B cell (primary cell): ENCODE measurements at regions not wholly inside any gene's neighbourhood (a gene's known extent, or its start where the extent isn't known, plus 50 kb on each side); places are given as distances from the start of the nearest gene placed in this dataset.

Experiments used
- ATAC-seq: fragments of 200-7000 bp; cut with Tn5 transposase; one replicate; pipeline ENCODE4 v1.10.0; 2021; ENCODE audit warnings: low read depth, mild to moderate bottlenecking, moderate number of reproducible peaks, moderate library complexity
- CTCF ChIA-PET: fragments of 350-600 bp; sonication (Branson Sonifier 250); formaldehyde crosslinking; loops from one replicate; lab custom pipeline; 2021; ENCODE audit warnings: antibody characterized with exemption, inconsistent platforms; lab: Charles Lee
- POLR2A ChIA-PET: fragments of 350-600 bp; sonication (Branson Sonifier 250); formaldehyde crosslinking; loops from one replicate; lab custom pipeline; 2021; ENCODE audit warnings: antibody characterized with exemption; lab: Charles Lee
- DNase-seq: peaks from one replicate; pipeline ENCODE4 v3.0.0; 2013
- H2AFZ ChIP-seq: 2 replicates; pipeline ENCODE4 v1.6.1; 2012; ENCODE audit warnings: mild to moderate bottlenecking, low read depth, low read length; ENCODE audit not compliant: insufficient read depth, poor library complexity, severe bottlenecking
- H3K27ac ChIP-seq, 2 donors: 1 replicate in 1 of 2; 2 replicates in 1 of 2; pipeline ENCODE4 v1.5.1; 2012 to 2013; ENCODE audit warnings: low read length in 2 of 2, mild to moderate bottlenecking in 2 of 2, moderate library complexity in 1 of 2
- H3K27me3 ChIP-seq, 4 experiments: fragments of 200-600 bp in 1 of 4; sonication (generic) in 1 of 4; replicated peaks in 1 of 4; 1 replicate in 2 of 4; 2 replicates in 2 of 4; pipeline versions ENCODE4 v1.6.1 to v1.7.0; 2013 to 2016; ENCODE audit warnings: low read length in 3 of 4, mild to moderate bottlenecking in 2 of 4, mixed read lengths in 1 of 4, moderate library complexity in 1 of 4; ENCODE audit not compliant: insufficient read depth in 4 of 4, control insufficient read depth in 3 of 4; ENCODE audit errors: control extremely low read depth in 1 of 4
- H3K36me3 ChIP-seq, 2 experiments: replicated peaks in 1 of 2; 1 replicate in 1 of 2; 2 replicates in 1 of 2; pipeline versions ENCODE4 v1.6.1 to v1.7.1; 2013; ENCODE audit warnings: low read length in 1 of 2; ENCODE audit not compliant: insufficient read depth in 2 of 2, control insufficient read depth in 1 of 2; ENCODE audit errors: control extremely low read depth in 1 of 2, extremely low read depth in 1 of 2
- H3K4me1 ChIP-seq, 2 donors: fragments of 200-600 bp in 1 of 2; sonication (generic) in 1 of 2; 1 replicate in 1 of 2; 2 replicates in 1 of 2; pipeline versions ENCODE4 v1.5.1 to v1.6.1; 2013 to 2017; ENCODE audit warnings: low read length in 2 of 2; ENCODE audit not compliant: control insufficient read depth in 2 of 2, insufficient read depth in 2 of 2
- H3K4me2 ChIP-seq: replicated peaks from 2 replicates; pipeline ENCODE3; 2012; ENCODE audit warnings: mild to moderate bottlenecking, low read depth, low read length; ENCODE audit not compliant: poor library complexity, severe bottlenecking
- H3K4me3 ChIP-seq, 5 experiments: fragments of 200-600 bp in 1 of 5; sonication (generic) in 1 of 5; 1 replicate in 3 of 5; 2 replicates in 2 of 5; pipeline versions ENCODE4 v1.5.1 to v1.7.0; 2011 to 2016; ENCODE audit warnings: low read length in 4 of 5, mild to moderate bottlenecking in 4 of 5, low read depth in 2 of 5, control low read depth in 1 of 5, moderate library complexity in 1 of 5; ENCODE audit not compliant: insufficient read depth in 1 of 5; ENCODE audit errors: control extremely low read depth in 1 of 5, extremely low read depth in 1 of 5
- H3K79me2 ChIP-seq: fragments of 200-600 bp; sonication (generic); one replicate; pipeline ENCODE4 v1.6.0; 2016; ENCODE audit warnings: low read length; ENCODE audit not compliant: control insufficient read depth, insufficient read depth
- H3K9ac ChIP-seq: fragments of 200-600 bp; sonication (generic); 2 replicates; pipeline ENCODE4 v1.6.1; 2017; ENCODE audit warnings: mild to moderate bottlenecking, low read length, moderate library complexity
- H3K9me3 ChIP-seq, 3 donors: one replicate each; pipeline versions ENCODE4 v1.6.1 to v1.7.1; 2013; ENCODE audit warnings: low read length in 2 of 3; ENCODE audit not compliant: control insufficient read depth in 2 of 3, insufficient read depth in 1 of 3; ENCODE audit errors: control extremely low read depth in 1 of 3
- H4K20me1 ChIP-seq: 2 replicates; pipeline ENCODE4 v1.6.0; 2012; ENCODE audit warnings: mild to moderate bottlenecking, low read length; ENCODE audit not compliant: insufficient read depth, control insufficient read depth, poor library complexity, severe bottlenecking
- H3K27ac Mint-ChIP-seq: one replicate; pipeline ENCODE4 v1.8.0; 2021; ENCODE audit warnings: mixed read lengths
- H3K27me3 Mint-ChIP-seq: one replicate; pipeline ENCODE4 v1.8.0; 2021; ENCODE audit warnings: mixed read lengths
- H3K4me1 Mint-ChIP-seq: one replicate; pipeline ENCODE4 v1.8.0; 2021; ENCODE audit warnings: mixed read lengths
- H3K4me3 Mint-ChIP-seq: one replicate; pipeline ENCODE4 v1.8.0; 2021; ENCODE audit warnings: mixed read lengths
- H3K9me3 Mint-ChIP-seq: one replicate; pipeline ENCODE4 v1.8.0; 2022; ENCODE audit warnings: mixed read lengths; ENCODE audit not compliant: insufficient read depth
- EZH2 ChIP-seq: IDR thresholded peaks from 2 replicates; pipeline ENCODE4 v1.6.1; 2012; ENCODE audit warnings: borderline replicate concordance, low read depth, mild to moderate bottlenecking, moderate library complexity, low read length; ENCODE audit not compliant: insufficient read depth, poor library complexity, severe bottlenecking
- WGBS: methylation state at CpG from one replicate; pipeline ENCODE4 v1.1.5; 2013; ENCODE audit warnings: missing lambda C conversion rate; ENCODE audit not compliant: insufficient coverage; 5-methylcytosine and 5-hydroxymethylcytosine counted together
- intact Hi-C: fragments of 100-400 bp; cut with micrococcal nuclease; formaldehyde crosslinking; loops from one replicate; pipeline ENCODE4 v1.10.0; 2022
- TF ChIP-seq, protein P1 (sequence below): fragments of 200-600 bp; IDR thresholded peaks from one replicate; pipeline ENCODE4 v1.8.0; 2022; ENCODE audit warnings: antibody characterized with exemption, mild to moderate bottlenecking

DNA sequence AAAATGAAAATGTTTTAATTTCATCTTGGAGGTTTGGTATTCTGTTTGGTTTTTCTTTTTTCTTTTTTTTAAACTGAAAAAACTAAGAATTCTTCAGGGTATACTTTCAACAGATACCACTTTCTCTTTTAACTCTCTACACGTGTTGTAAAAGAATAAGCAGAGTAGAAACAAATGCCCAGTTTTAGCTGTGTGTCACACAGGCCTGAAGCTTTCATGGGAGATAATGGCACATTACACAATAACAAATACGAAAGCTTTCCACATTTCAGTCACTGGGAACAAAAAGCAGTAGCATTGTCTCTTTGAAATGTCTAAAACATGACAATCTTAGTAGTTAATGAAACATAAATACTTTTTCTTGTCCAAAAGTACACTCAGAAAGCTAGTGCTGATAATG lies 818.5 kb downstream of the TBL1XR1 start:
- H4K20me1 ChIP-seq, result no peaks in the 10 kb centered on the region
- H3K9ac ChIP-seq, result no peak overlapping the region
- no peaks in the 10 kb centered on the region for H3K9me3 ChIP-seq
- Mint-ChIP-seq H3K4me1 (no peaks in the 10 kb centered on the region), H3K27me3 (no peaks in the 10 kb centered on the region), H3K4me3 (no peak overlapping the region), H3K9me3 (peaks cover under 1% of the 10 kb centered on the region), H3K27ac (no peak overlapping the region)
- no peak for ATAC-seq
- no peaks in the 10 kb centered on the region for H3K27me3 ChIP-seq
- H3K79me2 ChIP-seq, result no peaks in the 10 kb centered on the region
- no peak for TF ChIP-seq EZH2
- TF ChIP-seq, protein P1, sequence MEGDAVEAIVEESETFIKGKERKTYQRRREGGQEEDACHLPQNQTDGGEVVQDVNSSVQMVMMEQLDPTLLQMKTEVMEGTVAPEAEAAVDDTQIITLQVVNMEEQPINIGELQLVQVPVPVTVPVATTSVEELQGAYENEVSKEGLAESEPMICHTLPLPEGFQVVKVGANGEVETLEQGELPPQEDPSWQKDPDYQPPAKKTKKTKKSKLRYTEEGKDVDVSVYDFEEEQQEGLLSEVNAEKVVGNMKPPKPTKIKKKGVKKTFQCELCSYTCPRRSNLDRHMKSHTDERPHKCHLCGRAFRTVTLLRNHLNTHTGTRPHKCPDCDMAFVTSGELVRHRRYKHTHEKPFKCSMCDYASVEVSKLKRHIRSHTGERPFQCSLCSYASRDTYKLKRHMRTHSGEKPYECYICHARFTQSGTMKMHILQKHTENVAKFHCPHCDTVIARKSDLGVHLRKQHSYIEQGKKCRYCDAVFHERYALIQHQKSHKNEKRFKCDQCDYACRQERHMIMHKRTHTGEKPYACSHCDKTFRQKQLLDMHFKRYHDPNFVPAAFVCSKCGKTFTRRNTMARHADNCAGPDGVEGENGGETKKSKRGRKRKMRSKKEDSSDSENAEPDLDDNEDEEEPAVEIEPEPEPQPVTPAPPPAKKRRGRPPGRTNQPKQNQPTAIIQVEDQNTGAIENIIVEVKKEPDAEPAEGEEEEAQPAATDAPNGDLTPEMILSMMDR, result no peak
- CTCF ChIA-PET, result no interaction called here
- H3K4me2 ChIP-seq, result no peak overlapping the region
- no peak overlapping the region for H3K27ac ChIP-seq
- no CpG with 5 or more reads among the region's 2 CpGs for WGBS
- intact Hi-C loops, result no loop called here
- no peak for DNase-seq
- H3K4me1 ChIP-seq, result no peaks in the 10 kb centered on the region
- no peak overlapping the region for H2AFZ ChIP-seq
- no peaks in the 10 kb centered on the region for H3K36me3 ChIP-seq
- POLR2A ChIA-PET, result no interaction called here
- H3K4me3 ChIP-seq, result no peak overlapping the region

- Histone ChIP-seq H3K9ac (no peak overlapping the region), H3K79me2 (no peaks in the 10 kb centered on the region), H3K36me3 (no peaks in the 10 kb centered on the region), H3K4me3 (no peak overlapping the region), H2AFZ (no peak overlapping the region), H3K4me1 (no peaks in the 10 kb centered on the region), H3K9me3 (peaks cover 0 to 2% (median 0%) of the 10 kb centered on the region in 3 donors), H4K20me1 (no peaks in the 10 kb centered on the region), H3K27me3 (no peaks in the 10 kb centered on the region), H3K4me2 (no peak overlapping the region), H3K27ac (no peak overlapping the region)
- ATAC-seq (no peak), DNase-seq (no peak)
- Mint-ChIP-seq H3K4me3 (no peak overlapping the region), H3K4me1 (no peaks in the 10 kb centered on the region), H3K27ac (no peak overlapping the region), H3K9me3 (peaks cover 3% of the 10 kb centered on the region), H3K27me3 (no peaks in the 10 kb centered on the region)
- TF ChIP-seq, protein P1, result no peak
- TF ChIP-seq EZH2, result no peak
- ChIA-PET POLR2A (no interaction called here), CTCF (no interaction called here)
- intact Hi-C loops, result no loop called here
These were observed 820.8 kb downstream of the TBL1XR1 start for GRCh38 chr3:176376531-176376930.
